Thoracic aorta (tissue), 2 donors: ENCODE measurements at regions not wholly inside any gene's neighbourhood (a gene's known extent, or its start where the extent isn't known, plus 50 kb on each side); places are given as distances from the start of the nearest gene placed in this dataset.
A peak's percentile ranks its signal among the peaks of the same experiment; 100 is the strongest.
"Not testable (repeated sequence)": the region's sequence is repeated elsewhere in the genome, so short reads cannot be mapped to it uniquely, and the experiment has no call there.

Source experiments
- ATAC-seq: fragments of 150-250 bp; one replicate; pipeline ENCODE4 v1.8.0; 2017; ENCODE audit warnings: low read depth; ENCODE audit not compliant: insufficient number of reproducible peaks, low FRiP score
- DNase-seq: peaks from one replicate; pipeline ENCODE4 v3.0.0-alpha.2; 2020; ENCODE audit warnings: low spot score
- H3K27ac ChIP-seq, 2 donors: fragments of 200-600 bp; sonication (generic); 1 replicate in 1 of 2; 2 replicates in 1 of 2; pipeline ENCODE4 v1.5.1; 2016; ENCODE audit warnings: mild to moderate bottlenecking in 2 of 2, moderate library complexity in 2 of 2
- H3K27me3 ChIP-seq: fragments of 200-600 bp; sonication (generic); replicated peaks from 2 replicates; pipeline ENCODE4 v1.6.0; 2016; ENCODE audit warnings: mild to moderate bottlenecking; ENCODE audit not compliant: insufficient read depth
- H3K36me3 ChIP-seq: fragments of 200-600 bp; sonication (generic); one replicate; pipeline ENCODE4 v1.5.1; 2016
- H3K4me1 ChIP-seq, 2 donors: fragments of 200-600 bp; sonication (generic); 1 replicate in 1 of 2; 2 replicates in 1 of 2; pipeline versions ENCODE4 v1.5.1 to v1.6.0; 2016; ENCODE audit warnings: low read depth in 2 of 2, mild to moderate bottlenecking in 1 of 2; ENCODE audit not compliant: control insufficient read depth in 1 of 2
- H3K4me3 ChIP-seq: fragments of 200-600 bp; sonication (generic); 2 replicates; pipeline ENCODE4 v1.5.1; 2016; ENCODE audit warnings: mild to moderate bottlenecking
- H3K9me3 ChIP-seq: fragments of 200-600 bp; sonication (generic); 2 replicates; pipeline ENCODE4 v1.5.1; 2016

DNA sequence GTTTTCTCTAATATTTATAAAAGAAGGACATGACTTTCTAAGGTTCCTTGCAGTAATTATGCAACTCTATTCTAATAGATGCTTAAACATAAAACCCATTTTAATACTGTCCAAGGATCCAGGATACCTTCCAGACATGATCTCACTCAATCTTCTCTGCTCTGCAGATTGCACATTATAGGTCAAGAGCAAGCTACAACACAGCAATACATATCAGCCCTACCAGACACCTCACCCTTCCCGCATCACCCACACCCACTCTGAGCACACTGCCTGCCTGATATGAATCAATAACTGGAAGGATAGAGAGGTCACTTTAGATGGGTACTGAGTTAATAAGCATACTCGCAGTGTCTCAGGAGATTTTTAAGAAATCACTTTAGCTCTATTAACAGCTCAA, 74.0 kb upstream of the NBPF26 start:
- not testable (repeated sequence) for H3K4me1 ChIP-seq, ATAC-seq, H3K27ac ChIP-seq, H3K36me3 ChIP-seq, H3K9me3 ChIP-seq, H3K27me3 ChIP-seq, H3K4me3 ChIP-seq, DNase-seq

- ATAC-seq, result not testable (repeated sequence)
Measured at GRCh38 chr1:120654114-120654513, 69.6 kb upstream of the NBPF26 start.

GRCh38 chr1:120655394-120655793, 68.4 kb upstream of the NBPF26 start:
- not testable (repeated sequence) for ATAC-seq, H3K27me3 ChIP-seq, H3K9me3 ChIP-seq, H3K4me3 ChIP-seq, H3K36me3 ChIP-seq, H3K4me1 ChIP-seq, DNase-seq, H3K27ac ChIP-seq

More at GRCh38 chr1:120654114-120654513, 69.6 kb upstream of the NBPF26 start:
- H3K9me3 ChIP-seq, H3K4me3 ChIP-seq, H3K27ac ChIP-seq, H3K36me3 ChIP-seq, H3K4me1 ChIP-seq, DNase-seq, H3K27me3 ChIP-seq: not testable (repeated sequence)

GRCh38 chr1:120656116-120656515, 67.6 kb upstream of the NBPF26 start:
- not testable (repeated sequence) for H3K4me3 ChIP-seq, DNase-seq, H3K27ac ChIP-seq, ATAC-seq, H3K4me1 ChIP-seq, H3K27me3 ChIP-seq, H3K36me3 ChIP-seq, H3K9me3 ChIP-seq

GRCh38 chr1:120657804-120658203, 65.9 kb upstream of the NBPF26 start:
- not testable (repeated sequence) for H3K4me3 ChIP-seq

GRCh38 chr1:120658622-120659021, 65.1 kb upstream of the NBPF26 start:
- H3K27ac ChIP-seq, H3K4me3 ChIP-seq, H3K36me3 ChIP-seq, H3K4me1 ChIP-seq, H3K9me3 ChIP-seq, DNase-seq, H3K27me3 ChIP-seq, ATAC-seq: not testable (repeated sequence)

More at GRCh38 chr1:120657804-120658203, 65.9 kb upstream of the NBPF26 start:
- peak; percentile 55 for ATAC-seq
- H3K9me3 ChIP-seq, H3K27me3 ChIP-seq, DNase-seq, H3K27ac ChIP-seq, H3K36me3 ChIP-seq, H3K4me1 ChIP-seq: not testable (repeated sequence)

- not testable (repeated sequence) for DNase-seq, H3K4me1 ChIP-seq, H3K27ac ChIP-seq, H3K27me3 ChIP-seq, H3K36me3 ChIP-seq, ATAC-seq, H3K9me3 ChIP-seq, H3K4me3 ChIP-seq
Measured at GRCh38 chr1:120659133-120659532, 64.6 kb upstream of the NBPF26 start.

DNA sequence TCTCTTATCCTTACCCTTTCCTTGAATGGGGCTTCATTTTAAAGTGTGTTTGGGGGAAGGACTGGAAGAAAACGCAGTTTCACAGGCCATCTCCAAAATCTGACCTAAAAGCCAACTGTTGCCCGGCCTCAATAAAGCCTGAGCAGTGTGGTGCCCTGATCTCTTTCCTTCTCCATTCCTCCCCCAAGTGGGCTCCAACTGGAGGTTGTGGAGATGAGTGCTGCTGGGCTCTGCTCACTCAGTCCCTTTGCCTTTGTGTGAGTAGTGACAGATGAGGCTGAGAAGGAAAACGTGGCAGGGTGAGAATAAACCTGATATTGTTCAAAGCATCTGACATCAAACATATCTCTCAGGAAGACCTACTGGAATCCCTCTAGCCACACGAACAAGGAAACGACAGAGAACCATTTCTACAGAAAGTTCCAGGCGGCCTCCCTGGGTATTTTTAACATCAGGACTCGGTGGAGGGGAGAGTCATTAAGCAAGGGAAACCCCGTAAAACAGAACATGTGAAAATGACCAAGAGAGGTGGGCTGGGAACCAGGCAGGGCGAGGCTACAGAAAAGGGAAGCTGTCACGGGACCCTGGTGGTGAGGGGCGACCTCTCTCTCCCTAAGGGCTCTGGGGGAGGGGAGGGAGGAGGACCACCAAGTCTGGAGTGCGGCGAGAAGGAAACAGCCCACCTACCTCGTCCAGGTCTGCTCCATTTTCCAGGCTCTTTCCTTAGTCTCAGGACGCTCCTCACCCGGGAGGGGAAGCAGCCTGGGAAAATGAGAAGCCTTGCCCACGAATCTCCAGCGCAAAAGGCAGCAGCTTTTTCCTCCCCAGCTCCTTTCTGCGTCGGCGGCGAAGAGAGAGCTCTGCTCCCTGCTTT, 59.1 kb upstream of the NBPF26 start:
- H3K4me3 ChIP-seq, H3K9me3 ChIP-seq, H3K4me1 ChIP-seq, H3K27me3 ChIP-seq, H3K36me3 ChIP-seq, ATAC-seq, DNase-seq, H3K27ac ChIP-seq: not testable (repeated sequence)

DNA sequence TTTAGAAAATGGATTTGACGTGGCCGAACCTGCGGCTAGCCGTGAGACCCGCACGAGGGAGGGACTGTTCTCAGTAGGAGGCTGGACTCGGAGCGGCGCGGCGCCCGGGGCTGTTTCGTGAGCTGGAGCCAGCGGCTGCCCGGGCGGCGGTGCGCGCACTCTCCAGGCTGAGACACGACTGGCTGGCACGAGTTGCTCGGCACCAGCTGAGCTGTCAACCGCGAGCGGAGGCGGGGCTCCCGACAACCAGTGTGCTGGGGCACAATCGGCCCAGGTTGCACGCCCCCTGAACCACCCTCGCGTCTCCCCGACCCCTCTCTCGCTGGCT, 58.5 kb upstream of the NBPF26 start:
- not testable (repeated sequence) for H3K36me3 ChIP-seq, H3K4me1 ChIP-seq, H3K27me3 ChIP-seq, H3K9me3 ChIP-seq, H3K27ac ChIP-seq, H3K4me3 ChIP-seq, DNase-seq
- ATAC-seq, result peak; percentile 96

- not testable (repeated sequence) for H3K27me3 ChIP-seq, H3K36me3 ChIP-seq, H3K4me1 ChIP-seq, H3K4me3 ChIP-seq, H3K9me3 ChIP-seq, DNase-seq, H3K27ac ChIP-seq, ATAC-seq
Measured at GRCh38 chr1:120668187-120668586, 55.6 kb upstream of the NBPF26 start.
